HG02938 (cell line): ENCODE measurements at regions not wholly inside any gene's neighbourhood (a gene's known extent, or its start where the extent isn't known, plus 50 kb on each side); places are given as distances from the start of the nearest gene placed in this dataset.

Source experiments
- ATAC-seq: cut with Tn5 transposase; IDR thresholded peaks from one replicate; pipeline ENCODE4 v1.9.1; 2021; ENCODE audit warnings: mild to moderate bottlenecking, moderate library complexity; ENCODE audit not compliant: unreplicated experiment

DNA sequence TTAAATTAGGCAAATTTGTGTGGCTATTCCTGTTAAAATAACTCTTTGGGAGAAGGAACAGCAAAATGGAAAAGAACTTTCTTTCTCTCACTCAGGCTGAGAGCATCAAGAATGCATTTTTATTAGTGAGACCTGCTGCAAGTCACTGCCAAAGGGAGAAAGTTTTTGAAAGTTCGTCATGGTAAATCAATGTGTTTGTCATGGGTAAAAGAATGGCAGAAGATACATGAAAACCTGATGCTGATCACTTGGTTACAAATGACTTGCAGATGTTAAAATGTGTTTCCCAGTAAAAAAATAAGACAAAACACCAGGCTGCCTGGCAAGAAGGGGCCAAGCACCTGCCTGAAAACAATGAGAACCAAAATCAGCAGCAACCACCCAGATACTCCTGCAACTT lies 484.7 kb upstream of the NRP1 start:
- no peak for ATAC-seq

DNA sequence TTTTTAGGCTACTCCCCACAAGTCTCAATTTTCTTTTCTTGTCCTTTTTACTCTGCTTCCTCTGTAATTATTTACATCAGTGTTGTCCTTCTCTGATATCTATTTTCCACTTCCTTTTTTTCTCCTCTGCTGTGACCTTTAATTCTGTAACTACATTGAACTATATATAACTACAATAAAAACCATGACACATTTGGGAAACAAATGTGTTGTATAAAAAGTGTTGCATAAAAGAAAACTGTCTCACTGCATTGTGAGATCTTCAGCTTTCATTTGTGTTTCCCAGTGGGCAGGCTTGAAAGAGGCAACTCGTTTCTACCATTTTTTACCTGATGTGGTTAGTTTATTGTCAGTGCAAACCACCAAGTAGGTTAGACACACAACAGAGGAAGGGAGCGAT lies 483.9 kb upstream of the NRP1 start:
- no peak for ATAC-seq

GRCh38 chr10:33817605-33818004 lies 483.1 kb upstream of the NRP1 start:
- ATAC-seq = no peak

GRCh38 chr10:33815776-33816175 lies 481.3 kb upstream of the NRP1 start:
- ATAC-seq = no peak

GRCh38 chr10:33813871-33814270 lies 479.4 kb upstream of the NRP1 start:
- no peak for ATAC-seq

DNA sequence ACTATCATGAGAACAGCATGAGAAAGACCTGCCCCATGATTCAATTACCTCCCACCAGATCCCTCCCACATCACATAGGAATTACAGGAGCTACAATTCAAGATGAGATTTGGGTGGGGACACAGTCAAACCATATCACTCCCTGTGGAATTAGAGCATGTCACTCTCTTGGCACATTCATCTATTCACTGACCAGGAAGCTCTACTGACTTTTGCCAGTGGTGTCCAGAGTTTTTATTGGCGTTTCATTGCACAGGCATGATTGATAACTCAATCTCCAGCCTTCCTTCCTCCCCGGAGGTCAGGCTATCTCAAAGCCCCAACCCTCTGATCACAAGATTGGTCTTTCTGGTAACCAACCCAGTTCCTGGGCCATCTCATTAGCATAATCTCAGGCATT lies 478.9 kb upstream of the NRP1 start:
- no peak for ATAC-seq

GRCh38 chr10:33812586-33812985 lies 478.1 kb upstream of the NRP1 start:
- no peak for ATAC-seq

GRCh38 chr10:33810986-33811385 lies 476.5 kb upstream of the NRP1 start:
- no peak for ATAC-seq

GRCh38 chr10:33809732-33810131 lies 475.3 kb upstream of the NRP1 start:
- no peak for ATAC-seq

DNA sequence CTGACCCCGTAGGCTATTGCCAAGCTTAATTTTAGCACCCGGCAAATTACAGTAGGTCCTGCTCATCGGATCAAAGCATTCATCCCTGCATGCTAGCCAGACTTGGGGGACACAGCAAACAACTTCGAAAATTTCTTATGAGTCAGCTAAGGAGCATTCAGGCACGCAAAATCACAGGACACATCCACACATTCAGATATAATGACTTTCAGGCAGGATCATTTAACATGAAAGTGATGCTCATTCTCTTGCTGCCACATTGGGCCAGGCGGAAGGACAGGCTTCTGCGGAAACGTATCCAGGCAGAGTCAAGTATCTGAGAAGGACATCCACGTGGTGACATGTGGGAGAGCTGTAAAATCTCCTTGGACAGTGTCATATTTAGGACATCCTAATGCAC lies 474.0 kb upstream of the NRP1 start:
- ATAC-seq = no peak

DNA sequence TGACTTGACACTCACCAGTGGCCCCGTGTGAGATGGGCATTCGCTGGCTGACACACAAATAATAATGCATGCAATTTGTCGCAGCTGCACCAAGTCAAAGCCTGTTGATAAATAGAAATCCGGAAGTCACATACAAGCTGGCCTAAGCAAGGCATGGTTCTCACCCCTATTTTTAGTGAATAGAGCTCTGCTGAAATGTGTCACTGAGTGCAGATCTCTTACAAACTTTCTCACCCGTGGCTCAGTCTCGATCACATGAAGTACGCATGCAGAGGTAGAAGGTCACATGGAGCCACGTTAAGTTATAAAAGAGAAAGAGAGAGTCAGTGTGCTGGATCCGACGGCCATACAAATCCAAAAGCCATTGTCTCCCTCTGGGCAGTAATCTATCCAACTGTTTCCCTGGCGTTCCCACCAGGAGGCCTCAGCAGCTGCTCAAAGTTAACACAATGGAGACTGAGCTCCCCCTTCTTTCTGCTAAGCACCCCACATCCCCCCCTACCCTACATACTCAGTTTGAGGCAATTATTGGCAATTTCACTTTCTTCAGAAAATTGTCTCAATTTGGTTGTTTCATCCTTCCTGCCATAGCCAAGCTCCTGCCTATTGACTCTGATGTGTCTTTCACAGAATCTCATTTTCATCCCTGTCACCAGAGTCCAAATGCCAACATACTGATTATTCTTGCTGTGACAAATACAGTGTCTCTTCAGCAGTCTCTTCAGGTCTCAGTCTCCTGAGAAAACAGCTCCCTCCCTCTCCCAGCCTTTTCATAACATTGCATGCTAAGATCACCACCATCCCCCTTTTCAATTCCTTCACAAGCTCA lies 473.3 kb upstream of the NRP1 start:
- no peak for ATAC-seq

DNA sequence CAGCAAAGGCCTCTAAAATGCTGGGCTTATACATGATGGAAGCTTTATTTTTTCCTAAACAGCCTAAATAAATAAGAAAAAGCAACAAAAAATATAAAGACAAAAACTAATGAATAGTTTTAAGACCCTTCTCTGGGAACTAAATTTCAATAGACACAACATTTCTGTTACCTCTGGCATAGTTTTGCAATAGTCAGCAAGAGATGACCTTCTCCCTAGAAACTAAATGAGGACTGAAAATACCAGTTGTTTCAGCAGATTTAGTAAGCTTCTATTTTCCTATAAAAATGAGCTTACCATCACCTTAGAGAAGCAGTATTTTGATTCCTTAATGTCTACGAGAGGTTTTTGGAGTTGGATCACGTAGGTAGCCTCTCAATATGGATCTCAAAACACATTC lies 471.4 kb upstream of the NRP1 start:
- ATAC-seq = no peak

DNA sequence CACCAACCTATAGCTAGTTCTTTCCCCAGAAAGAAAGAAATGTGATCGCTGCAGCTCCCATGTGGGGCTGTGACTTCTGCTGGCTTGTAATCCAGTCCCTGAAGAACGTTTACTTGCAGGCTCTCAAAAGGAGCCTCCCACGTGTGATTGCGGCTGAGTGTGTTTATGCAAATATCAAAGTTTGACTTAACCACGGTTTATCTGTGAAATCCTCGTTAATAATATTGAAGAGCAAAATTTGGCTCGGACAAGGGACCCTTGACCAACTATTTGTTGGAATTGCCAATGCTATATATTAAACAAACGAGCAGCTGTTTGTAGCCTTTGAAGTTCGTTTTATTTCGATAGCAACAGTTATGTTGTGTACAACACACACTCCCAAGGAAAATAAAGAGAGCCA lies 470.1 kb upstream of the NRP1 start:
- ATAC-seq = no peak

DNA sequence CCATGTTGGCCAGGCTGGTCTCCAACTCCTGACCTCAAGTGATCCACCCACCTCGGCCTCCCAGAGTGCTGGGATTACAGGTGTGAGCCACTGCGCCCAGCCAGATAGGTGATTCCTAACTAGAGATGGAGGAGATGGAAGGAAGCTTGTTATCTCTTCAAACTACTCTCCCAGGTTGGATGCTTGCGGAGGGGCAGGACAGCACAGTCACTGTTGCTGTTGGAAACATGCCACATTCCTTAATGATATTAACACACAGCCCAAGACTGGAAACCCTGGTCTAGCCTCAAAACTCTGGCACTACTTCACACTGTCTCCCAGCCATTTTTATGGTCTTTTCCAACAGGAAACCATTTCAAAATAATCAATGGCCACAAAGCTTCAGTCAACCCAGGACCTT lies 468.8 kb upstream of the NRP1 start:
- no peak for ATAC-seq

GRCh38 chr10:33802566-33802965 lies 468.1 kb upstream of the NRP1 start:
- no peak for ATAC-seq

- ATAC-seq = no peak
Measured at GRCh38 chr10:33801705-33802104, 467.2 kb upstream of the NRP1 start.

- no peak for ATAC-seq
Measured at GRCh38 chr10:33800986-33801385, 466.5 kb upstream of the NRP1 start.

- no peak for ATAC-seq
Measured at GRCh38 chr10:33800545-33800944, 466.1 kb upstream of the NRP1 start.

- no peak for ATAC-seq
Measured at GRCh38 chr10:33799944-33800323, 465.5 kb upstream of the NRP1 start.

GRCh38 chr10:33799281-33799943 lies 464.9 kb upstream of the NRP1 start:
- no peak for ATAC-seq

DNA sequence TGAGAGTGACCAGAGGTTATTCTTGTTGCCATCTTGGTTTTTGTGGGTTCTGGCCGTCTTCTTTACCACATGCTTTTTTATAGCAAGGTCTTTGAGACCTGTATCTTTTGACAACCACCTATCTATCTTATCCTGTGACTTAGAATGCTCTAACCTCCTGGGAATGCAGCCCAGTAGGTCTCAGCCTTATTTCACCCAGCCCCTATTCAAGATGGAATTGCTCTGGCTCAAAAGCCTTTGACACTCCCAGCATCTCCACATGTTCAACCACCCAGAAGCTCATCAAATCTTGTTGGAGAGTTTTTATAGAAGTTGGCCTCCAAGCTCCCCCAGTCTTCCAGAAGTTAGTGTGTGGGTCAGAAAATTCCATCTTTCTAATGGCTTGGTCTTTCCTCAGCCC lies 464.3 kb upstream of the NRP1 start:
- no peak for ATAC-seq

GRCh38 chr10:33796680-33797079 lies 462.2 kb upstream of the NRP1 start:
- no peak for ATAC-seq

- ATAC-seq = no peak
Measured at GRCh38 chr10:33795529-33795928, 461.1 kb upstream of the NRP1 start.
